Left lung (tissue), 4 donors: ENCODE measurements at regions not wholly inside any gene's neighbourhood (a gene's known extent, or its start where the extent isn't known, plus 50 kb on each side); places are given as distances from the start of the nearest gene placed in this dataset.

Experiments used
- ATAC-seq: fragments of 200-7000 bp; cut with Tn5 transposase; one replicate; pipeline ENCODE4 v1.9.1; 2020; ENCODE audit warnings: moderate library complexity
- DNase-seq, 4 donors: peaks; one replicate each; pipeline ENCODE4 v3.0.0-alpha.2; 2013 to 2020
- H3K27ac ChIP-seq, 2 donors: fragments of 200-600 bp; sonication (generic) in 1 of 2; one replicate each; pipeline versions ENCODE4 v1.5.0 to v1.8.0; 2020 to 2021
- H3K27me3 ChIP-seq, 2 donors: fragments of 200-600 bp; sonication (generic) in 1 of 2; one replicate each; pipeline versions ENCODE4 v1.5.0 to v1.8.0; 2020 to 2021
- H3K36me3 ChIP-seq, 2 donors: fragments of 200-600 bp; sonication (generic) in 1 of 2; one replicate each; pipeline versions ENCODE4 v1.5.0 to v1.8.0; 2020 to 2021
- H3K4me1 ChIP-seq, 2 donors: fragments of 200-600 bp; one replicate each; pipeline ENCODE4 v1.8.0; 2021
- H3K4me3 ChIP-seq, 2 donors: fragments of 200-600 bp; sonication (generic) in 1 of 2; one replicate each; pipeline versions ENCODE4 v1.5.0 to v1.8.0; 2020 to 2021; ENCODE audit warnings: mild to moderate bottlenecking in 1 of 2
- H3K9me3 ChIP-seq, 2 donors: fragments of 200-600 bp; sonication (generic) in 1 of 2; one replicate each; pipeline versions ENCODE4 v1.5.0 to v1.8.0; 2020 to 2021
- intact Hi-C, 2 donors: fragments of 100-400 bp; cut with DNase I; formaldehyde crosslinking; loops; one replicate each; pipeline versions ENCODE4 v1.11.2 to v1.14.2; 2022
- TF ChIP-seq, protein P1 (sequence below), 2 donors: fragments of 200-600 bp; sonication (generic) in 1 of 2; IDR thresholded peaks; one replicate each; pipeline versions ENCODE4 v1.5.0 to v1.8.0; 2021; ENCODE audit warnings: antibody characterized with exemption in 2 of 2
- donor health status: DM: no; HTN: yes; CAD: no.
- donor health status: DM: no; HTN: no; CAD: no.

DNA sequence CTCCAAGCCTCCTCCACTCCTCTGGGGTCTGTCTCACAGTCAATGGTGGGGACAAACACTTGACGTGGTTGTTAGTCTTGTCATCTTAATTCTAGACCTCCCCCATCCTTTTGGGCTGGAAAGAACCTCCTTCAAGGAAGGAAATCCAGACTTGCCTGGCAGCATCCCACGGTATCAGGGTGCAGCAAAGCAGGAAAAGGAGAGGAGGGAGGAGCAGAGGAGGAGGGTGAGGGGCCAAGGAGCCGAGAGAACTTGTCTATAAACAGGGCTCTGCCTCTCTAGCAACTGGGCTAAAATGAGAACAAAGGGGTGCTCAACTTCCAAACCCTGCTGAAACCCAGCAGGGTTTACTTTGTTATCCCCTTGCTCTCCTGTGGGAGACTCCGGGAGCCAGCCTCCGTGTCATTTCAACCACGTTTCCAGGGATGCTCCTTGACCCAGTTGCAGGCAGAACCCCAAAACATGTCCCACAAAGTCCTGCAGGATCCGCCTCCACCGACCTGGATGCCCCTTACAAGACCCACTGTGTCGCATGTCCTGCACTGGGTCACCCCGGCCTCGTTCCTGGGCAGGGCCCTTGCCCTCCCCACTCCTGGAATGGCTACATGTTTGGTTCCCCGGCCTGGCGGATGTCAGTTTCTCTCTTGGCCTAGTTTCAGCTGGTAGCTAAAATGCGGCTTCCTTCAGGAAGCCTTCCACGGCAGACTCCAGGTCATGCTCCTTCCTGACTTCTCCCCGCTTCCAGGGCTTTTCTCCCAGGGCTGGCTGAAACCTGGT is 69.7 kb upstream of the MGMT start:
- no peak overlapping the region for H3K27ac ChIP-seq
- no peaks in the 10 kb centered on the region for H3K36me3 ChIP-seq
- no peak for ATAC-seq
- TF ChIP-seq, protein P1, sequence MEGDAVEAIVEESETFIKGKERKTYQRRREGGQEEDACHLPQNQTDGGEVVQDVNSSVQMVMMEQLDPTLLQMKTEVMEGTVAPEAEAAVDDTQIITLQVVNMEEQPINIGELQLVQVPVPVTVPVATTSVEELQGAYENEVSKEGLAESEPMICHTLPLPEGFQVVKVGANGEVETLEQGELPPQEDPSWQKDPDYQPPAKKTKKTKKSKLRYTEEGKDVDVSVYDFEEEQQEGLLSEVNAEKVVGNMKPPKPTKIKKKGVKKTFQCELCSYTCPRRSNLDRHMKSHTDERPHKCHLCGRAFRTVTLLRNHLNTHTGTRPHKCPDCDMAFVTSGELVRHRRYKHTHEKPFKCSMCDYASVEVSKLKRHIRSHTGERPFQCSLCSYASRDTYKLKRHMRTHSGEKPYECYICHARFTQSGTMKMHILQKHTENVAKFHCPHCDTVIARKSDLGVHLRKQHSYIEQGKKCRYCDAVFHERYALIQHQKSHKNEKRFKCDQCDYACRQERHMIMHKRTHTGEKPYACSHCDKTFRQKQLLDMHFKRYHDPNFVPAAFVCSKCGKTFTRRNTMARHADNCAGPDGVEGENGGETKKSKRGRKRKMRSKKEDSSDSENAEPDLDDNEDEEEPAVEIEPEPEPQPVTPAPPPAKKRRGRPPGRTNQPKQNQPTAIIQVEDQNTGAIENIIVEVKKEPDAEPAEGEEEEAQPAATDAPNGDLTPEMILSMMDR (IDR thresholded peaks at IDR 0.05), result no peak
- H3K9me3 ChIP-seq, result no peaks in the 10 kb centered on the region
- H3K27me3 ChIP-seq, result peaks cover 8 to 43% of the 10 kb centered on the region in 2 donors
- no peak overlapping the region for H3K4me3 ChIP-seq
- intact Hi-C loops, result no loop called here
- DNase-seq, result no peak
- no peaks in the 10 kb centered on the region for H3K4me1 ChIP-seq

DNA sequence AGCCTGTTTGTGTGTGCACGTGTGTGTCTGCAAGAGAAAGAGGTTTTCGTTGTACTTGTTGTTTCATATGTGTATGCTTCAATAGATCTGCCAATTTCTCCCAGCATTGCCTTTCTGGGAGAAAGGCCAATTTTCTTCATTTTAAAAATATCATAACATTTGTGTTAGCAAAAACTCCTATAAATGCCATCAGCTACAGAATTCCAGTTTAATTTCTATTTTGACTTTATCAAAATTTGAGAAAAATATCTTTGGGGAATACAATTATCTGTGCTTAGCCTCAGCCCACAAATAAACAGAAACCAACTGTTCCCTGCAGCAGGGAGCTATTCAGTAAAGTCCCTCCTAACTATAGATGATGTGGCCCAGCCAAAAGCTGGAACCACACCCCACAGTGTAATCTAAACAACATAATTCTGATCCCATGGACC is 68.3 kb upstream of the MGMT start:
- peaks cover 8 to 33% of the 10 kb centered on the region in 2 donors for H3K27me3 ChIP-seq
- H3K4me1 ChIP-seq, result no peaks in the 10 kb centered on the region
- no peaks in the 10 kb centered on the region for H3K36me3 ChIP-seq
- peak in 2 of 4 donors; percentile 25 to 30 for DNase-seq
- TF ChIP-seq, protein P1 (IDR thresholded peaks at IDR 0.05), result no peak
- no peak overlapping the region for H3K4me3 ChIP-seq
- H3K9me3 ChIP-seq, result no peaks in the 10 kb centered on the region
- no peak overlapping the region for H3K27ac ChIP-seq
- ATAC-seq, result no peak
- intact Hi-C loops, result no loop called here

DNA sequence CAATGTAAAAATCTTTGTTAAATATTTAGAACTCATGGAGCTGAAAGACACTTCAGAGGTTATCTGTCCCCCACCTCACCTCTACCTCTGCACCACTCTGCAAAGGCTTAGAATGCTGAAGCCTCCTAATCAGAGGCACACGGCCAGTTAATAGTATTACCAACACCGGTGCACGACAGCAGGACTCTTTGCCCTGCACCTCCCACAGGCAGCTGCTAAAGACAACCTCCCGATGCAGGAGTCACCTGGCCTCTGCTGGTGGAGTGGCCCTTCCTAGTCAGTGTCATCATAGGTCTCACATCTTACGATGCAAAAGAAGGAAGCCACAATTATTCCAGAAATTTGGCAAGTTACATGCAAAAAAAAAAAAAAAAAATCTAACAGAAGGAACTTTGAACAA is 66.6 kb upstream of the MGMT start:
- intact Hi-C loops, result no loop called here

DNA sequence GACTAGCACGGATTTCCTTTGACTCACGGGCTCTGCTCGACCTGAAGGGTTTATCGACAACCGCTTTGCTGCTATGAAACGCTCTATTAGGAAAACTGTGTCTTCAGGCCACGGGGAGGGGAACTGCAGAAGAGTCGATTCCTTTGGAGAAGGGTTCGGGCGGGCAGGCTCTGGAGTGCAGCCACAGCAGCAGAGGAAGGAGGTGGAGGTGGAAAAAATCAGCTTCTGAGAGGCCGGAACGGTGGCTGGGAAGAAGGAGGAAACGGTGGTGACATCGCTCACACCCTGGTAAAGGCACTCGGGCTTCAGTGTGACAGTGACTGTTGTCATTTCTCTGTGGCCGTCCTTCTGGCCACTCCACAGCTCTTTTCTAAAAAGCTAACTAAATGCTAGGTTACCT is 64.6 kb upstream of the MGMT start:
- Histone ChIP-seq H3K9me3 (no peaks in the 10 kb centered on the region), H3K27me3 (no peaks in the 10 kb centered on the region), H3K4me1 (no peaks in the 10 kb centered on the region), H3K27ac (no peak overlapping the region), H3K36me3 (no peaks in the 10 kb centered on the region), H3K4me3 (no peak overlapping the region)
- TF ChIP-seq, protein P1 (IDR thresholded peaks at IDR 0.05), result no peak
- ATAC-seq (no peak), DNase-seq (no peak)
- intact Hi-C loops, result no loop called here

More for the DNA sequence above, 66.6 kb upstream of the MGMT start:
- Histone ChIP-seq H3K4me3 (no peak overlapping the region), H3K27ac (no peak overlapping the region), H3K36me3 (no peaks in the 10 kb centered on the region), H3K9me3 (no peaks in the 10 kb centered on the region), H3K4me1 (no peaks in the 10 kb centered on the region), H3K27me3 (peaks cover 0 to 17% of the 10 kb centered on the region in 2 donors)
- TF ChIP-seq, protein P1 (IDR thresholded peaks at IDR 0.05), result no peak
- ATAC-seq (no peak), DNase-seq (no peak)

DNA sequence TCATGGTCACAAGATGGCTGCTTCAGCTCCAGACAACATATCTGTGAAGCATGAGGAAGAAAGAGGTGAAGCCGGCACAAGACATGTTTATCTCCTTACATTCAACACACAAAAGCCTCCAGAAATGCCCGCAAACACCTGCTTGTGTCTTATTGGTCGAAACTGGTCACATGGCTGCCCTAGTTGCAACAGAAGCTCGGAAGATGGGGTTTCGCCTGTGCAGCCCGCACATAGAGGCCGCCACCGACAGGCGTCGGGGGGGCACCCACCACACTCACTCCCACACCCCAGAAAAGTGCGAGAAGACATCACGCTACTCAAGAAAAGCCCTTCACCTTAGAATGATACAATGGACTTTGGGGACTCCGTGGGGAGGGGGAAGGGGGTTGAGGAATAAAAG is 63.0 kb upstream of the MGMT start:
- H3K36me3 ChIP-seq, result no peaks in the 10 kb centered on the region
- intact Hi-C loops, result no loop called here
- TF ChIP-seq, protein P1 (IDR thresholded peaks at IDR 0.05), result no peak

More for the DNA sequence above, 63.0 kb upstream of the MGMT start:
- Histone ChIP-seq H3K9me3 (no peaks in the 10 kb centered on the region), H3K4me3 (no peak overlapping the region), H3K27ac (no peak overlapping the region), H3K27me3 (no peaks in the 10 kb centered on the region), H3K4me1 (no peaks in the 10 kb centered on the region)
- ATAC-seq (no peak), DNase-seq (no peak)
